BE2C (cell line): ENCODE measurements at regions not wholly inside any gene's neighbourhood (a gene's known extent, or its start where the extent isn't known, plus 50 kb on each side); places are given as distances from the start of the nearest gene placed in this dataset.
"Not testable (repeated sequence)": the region's sequence is repeated elsewhere in the genome, so short reads cannot be mapped to it uniquely, and the experiment has no call there.

Experiments used
- DNase-seq: peaks from one replicate; pipeline ENCODE4 v3.0.0-alpha.2; 2020
- H3K27me3 ChIP-seq: fragments of 250-450 bp; sonication (Bioruptor Pico); 2 replicates; pipeline ENCODE4 v1.5.1; 2020; ENCODE audit warnings: mild to moderate bottlenecking
- H3K36me3 ChIP-seq: fragments of 250-450 bp; sonication (Bioruptor Pico); 2 replicates; pipeline ENCODE4 v1.5.1; 2020; ENCODE audit warnings: mild to moderate bottlenecking
- H3K4me1 ChIP-seq: fragments of 250-450 bp; sonication (Bioruptor Pico); 2 replicates; pipeline ENCODE4 v1.5.1; 2020
- H3K4me3 ChIP-seq: 2 replicates; pipeline ENCODE4 v1.5.1; 2011; ENCODE audit warnings: low read depth, low read length
- H3K9me3 ChIP-seq: fragments of 250-450 bp; sonication (Bioruptor Pico); 2 replicates; pipeline ENCODE4 v1.5.1; 2020
- TF ChIP-seq, protein P1 (sequence below): IDR thresholded peaks from 2 replicates; pipeline ENCODE4 v1.5.1; 2012; ENCODE audit warnings: mild to moderate bottlenecking, low read depth, low read length

DNA sequence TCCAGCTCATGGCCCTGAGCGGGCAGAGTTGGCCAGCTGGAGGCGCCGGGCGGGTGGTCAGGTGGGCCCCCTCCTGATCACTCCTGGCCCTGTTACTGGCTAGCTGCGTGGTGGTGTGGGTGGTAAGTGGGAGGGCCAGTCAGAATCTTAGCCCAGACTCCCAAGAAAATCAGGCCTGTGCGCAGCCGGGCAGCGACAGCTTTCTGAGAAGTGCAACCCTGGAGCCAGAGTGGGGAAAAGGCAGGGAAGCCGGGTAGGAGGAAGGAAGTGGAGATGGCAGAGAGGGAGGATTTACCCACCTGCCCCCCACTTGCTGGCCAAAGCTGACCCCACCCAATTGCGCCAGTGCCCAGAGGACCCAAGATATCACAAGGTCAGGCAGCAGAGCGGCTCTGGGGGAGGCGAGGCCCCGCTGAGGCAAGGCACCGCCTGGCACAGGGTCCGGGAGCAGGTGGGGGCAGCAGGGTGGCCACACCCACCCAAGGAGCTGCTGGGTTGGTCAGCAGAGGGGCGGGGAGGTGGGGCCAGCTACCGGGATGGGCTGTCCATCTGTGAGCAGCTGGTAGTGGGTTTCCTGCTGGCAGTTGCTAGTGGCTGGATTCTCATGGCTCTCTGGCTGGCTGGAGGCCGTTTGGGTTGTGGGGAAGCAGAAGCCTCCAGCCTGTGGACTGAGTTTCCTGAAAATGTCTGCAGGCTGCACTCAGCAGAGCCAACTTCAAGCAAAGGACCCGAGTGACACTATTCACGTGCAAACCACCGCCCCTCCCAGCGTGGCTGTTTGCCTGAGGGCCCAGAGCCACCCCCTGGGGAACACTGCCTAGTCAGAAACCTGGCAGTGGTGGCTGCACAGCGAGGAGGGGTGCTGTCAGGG lies 196.4 kb downstream of the IGLL1 start:
- Histone ChIP-seq H3K36me3 (no peaks in the 10 kb centered on the region), H3K27me3 (no peaks in the 10 kb centered on the region), H3K9me3 (no peaks in the 10 kb centered on the region), H3K4me1 (peaks cover 9% of the 10 kb centered on the region), H3K4me3 (no peak overlapping the region)
- peak; percentile 69 for DNase-seq
- TF ChIP-seq, protein P1, sequence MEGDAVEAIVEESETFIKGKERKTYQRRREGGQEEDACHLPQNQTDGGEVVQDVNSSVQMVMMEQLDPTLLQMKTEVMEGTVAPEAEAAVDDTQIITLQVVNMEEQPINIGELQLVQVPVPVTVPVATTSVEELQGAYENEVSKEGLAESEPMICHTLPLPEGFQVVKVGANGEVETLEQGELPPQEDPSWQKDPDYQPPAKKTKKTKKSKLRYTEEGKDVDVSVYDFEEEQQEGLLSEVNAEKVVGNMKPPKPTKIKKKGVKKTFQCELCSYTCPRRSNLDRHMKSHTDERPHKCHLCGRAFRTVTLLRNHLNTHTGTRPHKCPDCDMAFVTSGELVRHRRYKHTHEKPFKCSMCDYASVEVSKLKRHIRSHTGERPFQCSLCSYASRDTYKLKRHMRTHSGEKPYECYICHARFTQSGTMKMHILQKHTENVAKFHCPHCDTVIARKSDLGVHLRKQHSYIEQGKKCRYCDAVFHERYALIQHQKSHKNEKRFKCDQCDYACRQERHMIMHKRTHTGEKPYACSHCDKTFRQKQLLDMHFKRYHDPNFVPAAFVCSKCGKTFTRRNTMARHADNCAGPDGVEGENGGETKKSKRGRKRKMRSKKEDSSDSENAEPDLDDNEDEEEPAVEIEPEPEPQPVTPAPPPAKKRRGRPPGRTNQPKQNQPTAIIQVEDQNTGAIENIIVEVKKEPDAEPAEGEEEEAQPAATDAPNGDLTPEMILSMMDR, result no peak

DNA sequence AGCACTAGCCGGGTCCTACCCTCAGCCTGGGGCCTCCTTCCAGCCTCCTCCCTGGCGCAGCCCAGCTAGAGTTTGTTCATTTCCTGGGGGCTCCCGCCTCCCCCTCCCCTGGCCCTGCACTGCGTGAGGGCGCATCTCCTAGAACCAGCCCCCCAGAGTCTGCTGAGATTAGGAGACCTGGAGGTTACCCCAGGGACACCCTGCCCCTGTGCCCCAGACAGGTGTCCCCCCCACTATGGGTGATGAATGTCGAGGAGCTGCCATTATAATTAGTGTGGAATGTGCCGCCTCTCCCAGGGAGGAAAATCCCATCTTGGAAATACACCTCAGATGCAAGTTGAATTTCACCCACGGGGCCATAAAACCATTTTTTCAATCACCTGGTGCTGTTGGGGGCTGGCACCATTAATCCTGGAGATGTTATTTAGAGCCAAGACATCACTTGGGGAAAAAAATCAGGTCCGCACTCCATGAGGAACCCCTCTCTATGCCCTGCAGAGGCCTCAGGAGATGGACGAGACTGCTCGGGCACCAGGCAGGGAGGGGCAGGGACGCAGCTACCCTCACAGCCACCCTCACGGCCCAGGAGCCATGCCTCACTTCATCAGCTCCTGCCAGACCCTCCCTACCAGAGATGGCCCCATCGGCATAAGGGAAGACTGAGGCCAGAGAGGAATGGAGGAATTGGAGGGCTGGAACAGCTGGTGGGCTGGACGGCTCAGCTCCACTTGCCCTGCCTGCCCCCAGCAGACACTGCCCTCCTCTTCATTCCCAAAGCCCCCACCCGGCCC lies 197.5 kb downstream of the IGLL1 start:
- Histone ChIP-seq H3K36me3 (no peaks in the 10 kb centered on the region), H3K4me1 (peaks cover 9% of the 10 kb centered on the region), H3K4me3 (no peak overlapping the region), H3K27me3 (no peaks in the 10 kb centered on the region), H3K9me3 (no peaks in the 10 kb centered on the region)
- no peak for DNase-seq
- TF ChIP-seq, protein P1, result no peak

DNA sequence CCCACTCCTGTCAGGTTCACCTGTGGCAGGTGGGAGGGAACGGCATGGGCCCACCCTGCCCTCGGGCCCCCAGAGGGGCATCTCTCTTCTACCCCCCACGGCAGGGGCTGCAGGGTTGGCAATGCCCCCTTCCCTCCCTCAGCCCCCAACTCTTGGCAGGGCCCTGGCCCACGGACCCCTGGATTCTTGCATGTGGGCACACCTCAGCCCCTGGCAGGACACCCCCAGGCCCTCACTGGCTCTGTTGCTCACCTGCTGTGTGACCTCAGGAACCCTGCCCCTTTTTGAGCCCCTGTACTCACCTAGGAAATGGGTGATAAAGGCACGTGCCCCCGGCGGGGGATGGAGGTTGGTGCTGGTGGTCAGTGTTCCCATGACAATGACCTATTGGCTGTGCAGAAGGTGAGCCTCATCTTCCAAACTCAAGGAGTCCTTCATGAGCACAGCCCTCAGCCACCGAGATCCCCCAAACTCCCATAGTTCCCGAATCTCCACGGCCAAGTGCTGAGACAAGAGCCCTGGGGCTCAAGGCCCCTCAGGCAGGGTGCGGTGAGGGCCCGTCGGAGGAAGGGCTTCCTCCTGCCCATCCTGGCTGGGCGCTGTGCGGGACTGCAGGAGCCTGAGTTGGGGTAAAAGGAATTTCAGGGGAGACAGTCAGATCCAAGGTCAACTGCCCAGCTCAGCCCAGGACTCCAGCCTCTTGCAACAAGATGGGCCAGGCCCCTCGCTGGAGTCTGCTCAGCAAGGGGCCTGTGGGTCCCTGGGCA lies 198.2 kb downstream of the IGLL1 start:
- TF ChIP-seq, protein P1, result no peak
- Histone ChIP-seq H3K9me3 (no peaks in the 10 kb centered on the region), H3K4me1 (peaks cover 9% of the 10 kb centered on the region), H3K27me3 (no peaks in the 10 kb centered on the region), H3K4me3 (no peak overlapping the region), H3K36me3 (no peaks in the 10 kb centered on the region)
- DNase-seq, result no peak

DNA sequence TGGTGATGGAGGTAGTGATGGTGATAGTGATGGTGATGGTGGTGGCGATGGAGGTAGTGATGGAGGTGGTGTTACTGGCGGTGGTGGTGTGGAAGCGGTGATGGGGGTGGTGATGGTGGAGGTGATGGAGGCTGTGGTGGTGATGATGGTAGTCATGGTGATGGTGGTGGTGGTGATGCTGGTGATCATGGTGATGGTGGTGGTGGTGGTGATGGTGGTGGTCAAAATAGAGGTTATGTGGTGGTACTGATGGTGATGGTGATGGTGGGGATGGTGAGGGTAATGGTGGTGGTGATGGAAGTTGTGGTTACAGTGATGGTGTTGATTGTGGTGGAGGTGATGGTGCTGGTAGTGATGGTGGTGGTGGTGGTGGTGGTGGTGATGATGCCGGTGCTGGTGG lies 199.2 kb downstream of the IGLL1 start:
- no peak overlapping the region for H3K4me3 ChIP-seq
- peaks cover 9% of the 10 kb centered on the region for H3K4me1 ChIP-seq
- TF ChIP-seq, protein P1, result no peak
- no peaks in the 10 kb centered on the region for H3K9me3 ChIP-seq
- H3K27me3 ChIP-seq, result no peaks in the 10 kb centered on the region
- no peak for DNase-seq
- no peaks in the 10 kb centered on the region for H3K36me3 ChIP-seq

DNA sequence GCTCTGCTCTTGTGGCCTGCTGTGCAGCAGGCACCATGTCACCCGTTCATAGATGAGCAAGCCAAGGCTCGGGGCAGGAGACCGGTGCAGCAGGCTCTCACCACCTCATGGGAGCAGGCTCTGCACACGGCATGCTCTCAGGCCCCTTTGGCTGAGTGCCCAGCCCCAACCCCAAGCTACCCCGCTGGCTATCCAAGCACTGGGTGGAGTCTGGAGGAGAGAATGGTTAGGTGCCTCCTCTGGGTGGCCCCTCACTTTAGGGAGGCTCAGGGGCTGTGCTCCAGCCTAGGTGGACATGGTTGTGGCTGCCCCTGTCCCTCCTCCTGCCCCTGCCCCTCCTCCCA lies 199.9 kb downstream of the IGLL1 start:
- peak; percentile 69 for DNase-seq
- Histone ChIP-seq H3K36me3 (no peaks in the 10 kb centered on the region), H3K9me3 (no peaks in the 10 kb centered on the region), H3K4me3 (no peak overlapping the region), H3K4me1 (peaks cover 9% of the 10 kb centered on the region), H3K27me3 (no peaks in the 10 kb centered on the region)
- TF ChIP-seq, protein P1, result no peak

DNA sequence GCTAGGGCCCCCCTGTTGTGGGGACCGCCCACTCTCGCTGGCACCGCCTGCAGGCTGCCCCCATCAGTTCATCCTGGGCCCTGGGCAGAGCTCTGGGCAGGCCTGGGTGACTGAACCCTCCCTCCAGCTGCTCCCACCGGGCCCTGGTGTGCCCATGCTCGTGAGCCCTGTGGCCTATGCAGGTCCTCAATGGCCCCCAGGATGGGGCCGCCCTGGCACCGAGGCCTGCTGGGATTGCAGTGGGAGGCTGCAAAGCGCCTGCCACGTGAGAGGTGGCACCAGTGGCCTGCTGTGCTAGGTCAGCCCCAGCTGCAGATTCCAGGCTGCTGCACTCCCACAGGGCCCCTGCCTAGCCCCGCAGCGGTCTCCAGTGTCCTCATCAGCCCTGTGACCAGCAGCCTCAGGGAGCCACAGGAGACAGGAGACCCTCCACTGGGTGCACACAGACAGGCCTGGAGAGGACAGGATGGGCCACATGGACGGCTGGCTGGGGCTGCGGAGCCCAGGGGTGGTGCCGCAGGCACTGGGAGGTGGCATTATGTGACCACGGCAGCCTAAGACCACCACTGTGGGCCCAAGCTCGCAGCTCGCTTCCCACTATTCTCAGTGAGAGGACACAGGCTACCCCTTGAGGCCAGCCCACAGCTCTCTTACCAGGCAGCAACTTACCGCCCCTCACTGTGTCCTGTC lies 199.4 kb downstream of the BCR start:
- not testable (repeated sequence) for DNase-seq, H3K4me1 ChIP-seq, H3K36me3 ChIP-seq, H3K9me3 ChIP-seq, H3K27me3 ChIP-seq, H3K4me3 ChIP-seq
